Esophagus muscularis mucosa (tissue), 4 donors: ENCODE measurements at regions not wholly inside any gene's neighbourhood (a gene's known extent, or its start where the extent isn't known, plus 50 kb on each side); places are given as distances from the start of the nearest gene placed in this dataset.

Source experiments
- CTCF ChIP-seq, 3 experiments: fragments of 200-600 bp in 2 of 3; fragments of 450-650 bp in 1 of 3; sonication (generic) in 2 of 3; IDR thresholded peaks; one replicate each; pipeline ENCODE4 v1.5.1; 2017 to 2019; ENCODE audit warnings: antibody characterized with exemption in 3 of 3, mild to moderate bottlenecking in 2 of 3, moderate library complexity in 1 of 3
- EP300 ChIP-seq: sonication (generic); formaldehyde crosslinking; IDR thresholded peaks from one replicate; pipeline ENCODE4 v1.6.1; 2017; ENCODE audit warnings: antibody characterized with exemption
- POLR2A ChIP-seq: fragments of 450-650 bp; IDR thresholded peaks from one replicate; pipeline ENCODE4 v1.6.1; 2017; ENCODE audit warnings: antibody characterized with exemption, moderate library complexity, mild to moderate bottlenecking, low read depth
- POLR2AphosphoS5 ChIP-seq, 2 donors: sonication (generic); formaldehyde crosslinking; IDR thresholded peaks; one replicate each; pipeline ENCODE4 v1.6.1; 2017; ENCODE audit warnings: antibody characterized with exemption in 2 of 2

GRCh38 chr5:113800686-113801085 lies 287.2 kb downstream of the YTHDC2 start:
- TF ChIP-seq CTCF (IDR thresholded peaks at IDR 0.05) (no peak), EP300 (no peak), POLR2AphosphoS5 (IDR thresholded peaks at IDR 0.05) (no peak), POLR2A (no peak)
